NCI-H345 (cell line): ENCODE measurements at regions not wholly inside any gene's neighbourhood (a gene's known extent, or its start where the extent isn't known, plus 50 kb on each side); places are given as distances from the start of the nearest gene placed in this dataset.
"Not testable (repeated sequence)": the region's sequence is repeated elsewhere in the genome, so short reads cannot be mapped to it uniquely, and the experiment has no call there.

Experiments
- DNase-seq: peaks from one replicate; lab custom pipeline; 2025; lab: John Stamatoyannopoulos, UW

- DNase-seq = not testable (repeated sequence)
Observed at GRCh38 chr17:30712859-30713258, 111.6 kb downstream of the CRLF3 start.

- DNase-seq = not testable (repeated sequence)
Observed at GRCh38 chr17:30711626-30712507, 112.6 kb downstream of the CRLF3 start.

- DNase-seq = not testable (repeated sequence)
Observed at GRCh38 chr17:30711176-30711575, 113.3 kb downstream of the CRLF3 start.

GRCh38 chr17:30710276-30711088, 114.0 kb downstream of the CRLF3 start:
- DNase-seq = not testable (repeated sequence)

GRCh38 chr17:30709561-30710275, 114.8 kb downstream of the CRLF3 start:
- DNase-seq = peak; percentile 45

- not testable (repeated sequence) for DNase-seq
Observed at GRCh38 chr17:30709096-30709495, 115.4 kb downstream of the CRLF3 start.

- peak; percentile 95 for DNase-seq
Observed at GRCh38 chr17:30708241-30709078, 116.0 kb downstream of the CRLF3 start.

- peak; percentile 75 for DNase-seq
Observed at GRCh38 chr17:30707724-30708240, 116.7 kb downstream of the CRLF3 start.

GRCh38 chr17:30706461-30707335, 117.8 kb downstream of the CRLF3 start:
- DNase-seq = not testable (repeated sequence)

GRCh38 chr17:30706004-30706403, 118.5 kb downstream of the CRLF3 start:
- peak; percentile 20 for DNase-seq

GRCh38 chr17:30701498-30701989, 122.9 kb downstream of the CRLF3 start:
- DNase-seq = no peak

GRCh38 chr17:30700833-30701232, 123.7 kb downstream of the CRLF3 start:
- DNase-seq = not testable (repeated sequence)

- DNase-seq = peak; percentile 82
Observed at GRCh38 chr17:30697619-30698460, 126.7 kb downstream of the CRLF3 start.

- no peak for DNase-seq
Observed at GRCh38 chr17:30696234-30696633, 128.3 kb downstream of the CRLF3 start.

- not testable (repeated sequence) for DNase-seq
Observed at GRCh38 chr17:30695265-30695811, 129.2 kb downstream of the CRLF3 start.

- DNase-seq = not testable (repeated sequence)
Observed at GRCh38 chr17:30693772-30694171, 130.7 kb downstream of the CRLF3 start.

GRCh38 chr17:30689266-30690000, 135.1 kb downstream of the CRLF3 start:
- not testable (repeated sequence) for DNase-seq
